SK-N-DZ (cell line): ENCODE measurements at regions not wholly inside any gene's neighbourhood (a gene's known extent, or its start where the extent isn't known, plus 50 kb on each side); places are given as distances from the start of the nearest gene placed in this dataset.

ENCODE experiments used
- DNase-seq: peaks from one replicate; pipeline ENCODE4 v3.0.0-alpha.2; 2015; ENCODE audit warnings: low spot score
- small RNA-seq, 2 experiments: library from RNA; depleted of rRNA; stranded (forward); fragments of <200 nt; gene quantifications; one replicate each; pipeline ENCODE3, GENCODE V24; 2014

- no peak for DNase-seq
Observed at GRCh38 chr5:96035796-96036195, 74.1 kb upstream of the ELL2 start.

GRCh38 chr5:96033116-96033515, 71.5 kb upstream of the ELL2 start:
- DNase-seq: no peak

GRCh38 chr5:96031811-96032261, 70.2 kb upstream of the ELL2 start:
- no peak for DNase-seq

- no peak for DNase-seq
Observed at GRCh38 chr5:96031180-96031579, 69.5 kb upstream of the ELL2 start.

- no peak for DNase-seq
Observed at GRCh38 chr5:96026406-96027041, 64.9 kb upstream of the ELL2 start.

GRCh38 chr5:96024683-96025475, 63.2 kb upstream of the ELL2 start:
- no peak for DNase-seq

GRCh38 chr5:96023518-96023917, 61.9 kb upstream of the ELL2 start:
- no peak for DNase-seq

- DNase-seq: no peak
Observed at GRCh38 chr5:96022971-96023370, 61.3 kb upstream of the ELL2 start.

- DNase-seq: no peak
Observed at GRCh38 chr5:96017951-96018350, 56.3 kb upstream of the ELL2 start.

- DNase-seq: no peak
Observed at GRCh38 chr5:96016216-96016615, 54.6 kb upstream of the ELL2 start.

GRCh38 chr5:96015709-96016108, 54.1 kb upstream of the ELL2 start:
- DNase-seq: no peak

GRCh38 chr5:96014395-96014794, 52.7 kb upstream of the ELL2 start:
- DNase-seq: no peak

- DNase-seq: no peak
Observed at GRCh38 chr5:96013254-96013653, 51.6 kb upstream of the ELL2 start.

GRCh38 chr5:96012399-96012798, 50.7 kb upstream of the ELL2 start:
- DNase-seq: no peak

Small RNA genes in the stretch of these regions (small RNA-seq; reads per million reads assigned to genes)
- 0 reads per million in 2 experiments for gene MIR583
- 0 reads per million in 2 experiments for gene RNU6-524P
